ENCODE measurements at regions not wholly inside any gene's neighbourhood (a gene's known extent, or its start where the extent isn't known, plus 50 kb on each side); places are given as distances from the start of the nearest gene placed in this dataset.

DNA sequence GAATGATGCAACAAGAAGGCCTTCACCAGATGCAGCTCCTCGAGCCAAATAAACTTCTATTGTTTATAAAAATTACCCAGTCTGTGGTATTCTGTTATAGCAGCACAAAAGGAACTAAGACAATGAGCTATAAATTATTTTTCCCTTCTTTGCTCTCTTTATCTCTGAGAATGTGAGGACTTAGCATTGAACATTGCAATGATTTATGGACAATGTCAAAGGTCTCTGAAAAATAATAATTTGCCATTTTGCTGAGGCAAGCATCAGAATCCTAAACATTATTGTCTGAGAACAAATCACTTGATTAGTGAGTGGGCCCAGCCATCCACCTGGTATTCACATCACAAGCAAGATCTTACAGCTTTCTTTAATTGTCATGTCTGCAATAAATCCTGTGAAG lies 95.4 kb upstream of the SSBP2 start:
- Histone ChIP-seq H3K27ac (ENCODE audit: insufficient read depth, low read length) (no peak overlapping the region), H3K27me3 (ENCODE audit: control insufficient read depth, insufficient read depth, low read length) (no peaks in the 10 kb centered on the region), H3K4me1 (ENCODE audit: control insufficient read depth, extremely low read depth, insufficient read depth, low read length) (peaks cover 11% of the 10 kb centered on the region), H3K79me2 (ENCODE audit: control insufficient read depth, insufficient read depth, low read length) (no peaks in the 10 kb centered on the region), H4K20me1 (ENCODE audit: control insufficient read depth, extremely low read depth, insufficient read depth, low read length) (no peaks in the 10 kb centered on the region), H3K4me2 (ENCODE audit: extremely low read depth, insufficient read depth, low read length) (no peak overlapping the region), H3K9me3 (ENCODE audit: control insufficient read depth, insufficient read depth, low read depth, low read length) (no peaks in the 10 kb centered on the region), H2AFZ (ENCODE audit: low read length) (no peak overlapping the region), H3K9ac (ENCODE audit: insufficient read depth, low read length) (no peak overlapping the region), H3K36me3 (ENCODE audit: control insufficient read depth, insufficient read depth, low read length) (no peaks in the 10 kb centered on the region), H3K4me3 (replicated peaks in 1 of 4; ENCODE audit: control extremely low read depth in 1 of 4, insufficient read depth in 1 of 4, low read depth in 3 of 4, low read length in 4 of 4) (no peak overlapping the region)
- TF ChIP-seq, protein P1, sequence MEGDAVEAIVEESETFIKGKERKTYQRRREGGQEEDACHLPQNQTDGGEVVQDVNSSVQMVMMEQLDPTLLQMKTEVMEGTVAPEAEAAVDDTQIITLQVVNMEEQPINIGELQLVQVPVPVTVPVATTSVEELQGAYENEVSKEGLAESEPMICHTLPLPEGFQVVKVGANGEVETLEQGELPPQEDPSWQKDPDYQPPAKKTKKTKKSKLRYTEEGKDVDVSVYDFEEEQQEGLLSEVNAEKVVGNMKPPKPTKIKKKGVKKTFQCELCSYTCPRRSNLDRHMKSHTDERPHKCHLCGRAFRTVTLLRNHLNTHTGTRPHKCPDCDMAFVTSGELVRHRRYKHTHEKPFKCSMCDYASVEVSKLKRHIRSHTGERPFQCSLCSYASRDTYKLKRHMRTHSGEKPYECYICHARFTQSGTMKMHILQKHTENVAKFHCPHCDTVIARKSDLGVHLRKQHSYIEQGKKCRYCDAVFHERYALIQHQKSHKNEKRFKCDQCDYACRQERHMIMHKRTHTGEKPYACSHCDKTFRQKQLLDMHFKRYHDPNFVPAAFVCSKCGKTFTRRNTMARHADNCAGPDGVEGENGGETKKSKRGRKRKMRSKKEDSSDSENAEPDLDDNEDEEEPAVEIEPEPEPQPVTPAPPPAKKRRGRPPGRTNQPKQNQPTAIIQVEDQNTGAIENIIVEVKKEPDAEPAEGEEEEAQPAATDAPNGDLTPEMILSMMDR (conservative IDR thresholded peaks at IDR 0.05 in 1 of 2, IDR thresholded peaks at IDR 0.05 in 1 of 2; ENCODE audit: low read depth in 1 of 2, low read length in 2 of 2) = no peak
- no peak for TF ChIP-seq EZH2 (IDR thresholded peaks at IDR 0.05; ENCODE audit: low read length, missing control alignments)
- DNase-seq (ENCODE audit: low read depth in 2 of 2) = no peak

DNA sequence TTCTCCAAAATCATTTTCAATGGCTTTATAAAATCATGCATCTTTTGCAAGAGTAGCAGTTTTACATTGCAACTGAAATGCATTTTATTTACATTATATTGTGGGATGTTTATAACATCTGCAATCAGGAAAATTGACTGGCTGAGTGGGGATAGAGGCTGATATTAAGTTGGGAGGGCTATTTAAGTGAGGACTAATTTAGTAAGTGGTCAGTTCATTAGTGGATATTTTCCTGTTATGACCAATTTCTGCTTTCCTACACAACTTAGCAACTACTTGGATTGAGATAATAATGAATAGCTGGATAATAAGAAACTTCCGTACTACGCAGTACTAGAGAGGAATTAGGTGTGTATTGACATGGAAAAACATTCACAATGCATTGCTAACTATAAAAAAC lies 92.9 kb upstream of the SSBP2 start:
- no peak for DNase-seq (ENCODE audit: low read depth in 2 of 2)
- Histone ChIP-seq H3K79me2 (ENCODE audit: control insufficient read depth, insufficient read depth, low read length) (no peaks in the 10 kb centered on the region), H3K9me3 (ENCODE audit: control insufficient read depth, insufficient read depth, low read depth, low read length) (no peaks in the 10 kb centered on the region), H3K4me3 (replicated peaks in 1 of 4; ENCODE audit: control extremely low read depth in 1 of 4, insufficient read depth in 1 of 4, low read depth in 3 of 4, low read length in 4 of 4) (no peak overlapping the region), H3K27ac (ENCODE audit: insufficient read depth, low read length) (no peak overlapping the region), H2AFZ (ENCODE audit: low read length) (no peak overlapping the region), H3K4me1 (ENCODE audit: control insufficient read depth, extremely low read depth, insufficient read depth, low read length) (no peaks in the 10 kb centered on the region), H4K20me1 (ENCODE audit: control insufficient read depth, extremely low read depth, insufficient read depth, low read length) (no peaks in the 10 kb centered on the region), H3K36me3 (ENCODE audit: control insufficient read depth, insufficient read depth, low read length) (no peaks in the 10 kb centered on the region), H3K4me2 (ENCODE audit: extremely low read depth, insufficient read depth, low read length) (no peak overlapping the region), H3K9ac (ENCODE audit: insufficient read depth, low read length) (no peak overlapping the region), H3K27me3 (ENCODE audit: control insufficient read depth, insufficient read depth, low read length) (no peaks in the 10 kb centered on the region)
- no peak for TF ChIP-seq EZH2 (IDR thresholded peaks at IDR 0.05; ENCODE audit: low read length, missing control alignments)
- TF ChIP-seq, protein P1 (conservative IDR thresholded peaks at IDR 0.05 in 1 of 2, IDR thresholded peaks at IDR 0.05 in 1 of 2; ENCODE audit: low read depth in 1 of 2, low read length in 2 of 2) = no peak

DNA sequence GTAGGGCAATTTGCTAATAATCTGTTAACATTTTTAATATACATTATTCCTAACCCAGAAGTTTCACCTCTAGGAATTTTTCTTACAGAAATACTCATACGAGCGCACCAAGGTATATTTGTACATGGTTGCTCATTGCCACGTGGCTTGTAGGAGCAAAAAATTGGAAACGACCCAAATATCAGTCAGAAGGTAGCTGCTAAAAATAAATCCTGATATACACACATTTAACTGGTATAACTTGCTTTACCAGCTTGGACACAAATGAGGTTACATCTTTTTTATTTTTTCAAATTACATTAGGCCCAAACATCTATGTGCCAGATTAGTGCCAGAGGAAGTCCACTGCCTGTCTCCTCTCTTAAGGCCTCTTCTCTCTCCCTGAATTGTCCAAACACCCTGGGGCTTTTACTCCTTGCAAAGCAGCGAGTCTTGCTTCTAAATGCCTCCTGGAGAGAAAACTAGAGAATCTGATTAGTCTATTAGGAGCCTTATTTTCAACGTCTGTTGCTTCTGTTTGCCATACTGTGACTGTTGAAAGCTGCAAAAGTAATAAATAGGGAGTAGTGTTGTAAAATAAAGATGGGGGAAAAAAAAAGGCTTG lies 92.0 kb upstream of the SSBP2 start:
- TF ChIP-seq EZH2 (IDR thresholded peaks at IDR 0.05; ENCODE audit: low read length, missing control alignments) = no peak
- TF ChIP-seq, protein P1 (conservative IDR thresholded peaks at IDR 0.05 in 1 of 2, IDR thresholded peaks at IDR 0.05 in 1 of 2; ENCODE audit: low read depth in 1 of 2, low read length in 2 of 2) = no peak
- no peak overlapping the region for H3K4me2 ChIP-seq (ENCODE audit: extremely low read depth, insufficient read depth, low read length)

More for the DNA sequence above, 92.0 kb upstream of the SSBP2 start:
- Histone ChIP-seq H3K4me1 (ENCODE audit: control insufficient read depth, extremely low read depth, insufficient read depth, low read length) (no peaks in the 10 kb centered on the region), H3K79me2 (ENCODE audit: control insufficient read depth, insufficient read depth, low read length) (no peaks in the 10 kb centered on the region), H3K27ac (ENCODE audit: insufficient read depth, low read length) (no peak overlapping the region), H3K27me3 (ENCODE audit: control insufficient read depth, insufficient read depth, low read length) (no peaks in the 10 kb centered on the region), H3K36me3 (ENCODE audit: control insufficient read depth, insufficient read depth, low read length) (no peaks in the 10 kb centered on the region), H3K4me3 (replicated peaks in 1 of 4; ENCODE audit: control extremely low read depth in 1 of 4, insufficient read depth in 1 of 4, low read depth in 3 of 4, low read length in 4 of 4) (no peak overlapping the region), H4K20me1 (ENCODE audit: control insufficient read depth, extremely low read depth, insufficient read depth, low read length) (no peaks in the 10 kb centered on the region), H2AFZ (ENCODE audit: low read length) (no peak overlapping the region), H3K9ac (ENCODE audit: insufficient read depth, low read length) (no peak overlapping the region), H3K9me3 (ENCODE audit: control insufficient read depth, insufficient read depth, low read depth, low read length) (no peaks in the 10 kb centered on the region)
- DNase-seq (ENCODE audit: low read depth in 2 of 2) = no peak
